ENCODE measurements at regions not wholly inside any gene's neighbourhood (a gene's known extent, or its start where the extent isn't known, plus 50 kb on each side); places are given as distances from the start of the nearest gene placed in this dataset.

GRCh38 chr3:170735821-170736220, 134.2 kb downstream of the RPL22L1 start:
- TF ChIP-seq CTCF (IDR thresholded peaks at IDR 0.05; ENCODE audit: low read length) (no peak), EZH2phosphoT487 (IDR thresholded peaks at IDR 0.05; ENCODE audit: low read length) (no peak)

Data from MM.1S (cell line).